ENCODE measurements at regions not wholly inside any gene's neighbourhood (a gene's known extent, or its start where the extent isn't known, plus 50 kb on each side); places are given as distances from the start of the nearest gene placed in this dataset.

DNA sequence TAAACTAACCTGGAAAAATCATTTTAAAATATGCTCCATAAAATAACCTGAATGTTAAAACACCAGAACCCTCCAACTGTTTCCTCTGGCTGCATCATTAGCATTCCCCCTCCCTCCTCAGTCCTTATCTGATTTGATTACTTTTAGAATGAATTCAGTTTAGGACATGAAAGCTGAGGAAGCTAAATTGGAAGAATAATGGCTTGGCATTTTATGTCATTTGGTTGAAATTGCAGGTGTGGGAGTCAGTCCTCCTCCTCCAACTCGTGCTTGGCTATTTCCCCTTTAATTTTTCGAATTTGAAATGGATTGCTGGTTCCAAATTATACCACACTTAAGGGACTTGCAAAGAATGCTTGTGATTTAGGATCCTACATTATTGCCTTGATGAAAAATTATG, 473.0 kb upstream of the STXBP6 start:
- Histone ChIP-seq H2BK12ac (ENCODE audit: low read length in 2 of 2) (no peak overlapping the region), H2BK15ac (ENCODE audit: low read depth, poor library complexity, severe bottlenecking) (no peak overlapping the region), H3K4me2 (ENCODE audit: low read length, poor library complexity, severe bottlenecking) (no peak overlapping the region), H2AK5ac (ENCODE audit: low read length, severe bottlenecking) (no peak overlapping the region), H3K36me3 (ENCODE audit: control insufficient read depth in 1 of 2, insufficient read depth in 2 of 2, low read depth in 1 of 2, low read length in 2 of 2) (no peaks in the 10 kb centered on the region), H3K9me3 (ENCODE audit: control insufficient read depth, low read length) (no peaks in the 10 kb centered on the region), H3K4me3 (ENCODE audit: insufficient read depth in 1 of 2, low read depth in 1 of 2, low read length in 2 of 2) (no peak overlapping the region), H3K18ac (ENCODE audit: low read depth in 1 of 2, low read length in 2 of 2) (no peak overlapping the region), H3K79me1 (replicated peaks; ENCODE audit: low read length, poor library complexity, severe bottlenecking) (no peaks in the 10 kb centered on the region), H4K91ac (ENCODE audit: low read length) (no peak overlapping the region), H3K4ac (ENCODE audit: low read depth in 1 of 2, low read length in 2 of 2) (no peak overlapping the region), H2AFZ (ENCODE audit: low read depth, low read length) (no peak overlapping the region), H3K4me1 (ENCODE audit: control insufficient read depth, insufficient read depth, low read depth, low read length) (no peaks in the 10 kb centered on the region), H3K27ac (ENCODE audit: low read length, poor library complexity, severe bottlenecking) (no peak overlapping the region), H2BK120ac (ENCODE audit: low read depth, low read length) (no peak overlapping the region), H3K14ac (ENCODE audit: low read length in 2 of 2) (no peak overlapping the region), H4K8ac (ENCODE audit: low read length) (no peak overlapping the region), H3K9ac (ENCODE audit: low read length) (no peak overlapping the region), H3K27me3 (ENCODE audit: control insufficient read depth in 1 of 2, insufficient read depth in 1 of 2, low read length in 2 of 2) (no peaks in the 10 kb centered on the region), H2BK5ac (ENCODE audit: low read depth, low read length, poor library complexity, severe bottlenecking) (no peak overlapping the region), H3K23ac (ENCODE audit: low read length in 2 of 2) (no peak overlapping the region)
- DNase-seq = no peak
- WGBS = 17% methylated on average over 1 of the region's 2 CpGs

GRCh38 chr14:25522116-25522515, 472.2 kb upstream of the STXBP6 start:
- H3K14ac ChIP-seq (ENCODE audit: low read length in 2 of 2) = no peak overlapping the region
- no peaks in the 10 kb centered on the region for H3K27me3 ChIP-seq (ENCODE audit: control insufficient read depth in 1 of 2, insufficient read depth in 1 of 2, low read length in 2 of 2)
- no peak overlapping the region for H2BK5ac ChIP-seq (ENCODE audit: low read depth, low read length, poor library complexity, severe bottlenecking)
- WGBS = 85% methylated on average over 6 of the region's 6 CpGs
- no peaks in the 10 kb centered on the region for H3K4me1 ChIP-seq (ENCODE audit: control insufficient read depth, insufficient read depth, low read depth, low read length)
- no peak overlapping the region for H2BK15ac ChIP-seq (ENCODE audit: low read depth, poor library complexity, severe bottlenecking)
- no peaks in the 10 kb centered on the region for H3K36me3 ChIP-seq (ENCODE audit: control insufficient read depth in 1 of 2, insufficient read depth in 2 of 2, low read depth in 1 of 2, low read length in 2 of 2)
- no peaks in the 10 kb centered on the region for H3K79me1 ChIP-seq (replicated peaks; ENCODE audit: low read length, poor library complexity, severe bottlenecking)
- H2BK120ac ChIP-seq (ENCODE audit: low read depth, low read length) = no peak overlapping the region
- H3K18ac ChIP-seq (ENCODE audit: low read depth in 1 of 2, low read length in 2 of 2) = no peak overlapping the region
- no peak overlapping the region for H3K27ac ChIP-seq (ENCODE audit: low read length, poor library complexity, severe bottlenecking)
- no peak overlapping the region for H3K9ac ChIP-seq (ENCODE audit: low read length)
- no peak overlapping the region for H3K23ac ChIP-seq (ENCODE audit: low read length in 2 of 2)
- H4K8ac ChIP-seq (ENCODE audit: low read length) = no peak overlapping the region
- no peak overlapping the region for H3K4ac ChIP-seq (ENCODE audit: low read depth in 1 of 2, low read length in 2 of 2)
- no peak overlapping the region for H4K91ac ChIP-seq (ENCODE audit: low read length)
- no peak overlapping the region for H3K4me3 ChIP-seq (ENCODE audit: insufficient read depth in 1 of 2, low read depth in 1 of 2, low read length in 2 of 2)
- no peaks in the 10 kb centered on the region for H3K9me3 ChIP-seq (ENCODE audit: control insufficient read depth, low read length)
- H2AK5ac ChIP-seq (ENCODE audit: low read length, severe bottlenecking) = no peak overlapping the region
- no peak overlapping the region for H3K4me2 ChIP-seq (ENCODE audit: low read length, poor library complexity, severe bottlenecking)
- no peak overlapping the region for H2AFZ ChIP-seq (ENCODE audit: low read depth, low read length)
- no peak for DNase-seq
- no peak overlapping the region for H2BK12ac ChIP-seq (ENCODE audit: low read length in 2 of 2)

DNA sequence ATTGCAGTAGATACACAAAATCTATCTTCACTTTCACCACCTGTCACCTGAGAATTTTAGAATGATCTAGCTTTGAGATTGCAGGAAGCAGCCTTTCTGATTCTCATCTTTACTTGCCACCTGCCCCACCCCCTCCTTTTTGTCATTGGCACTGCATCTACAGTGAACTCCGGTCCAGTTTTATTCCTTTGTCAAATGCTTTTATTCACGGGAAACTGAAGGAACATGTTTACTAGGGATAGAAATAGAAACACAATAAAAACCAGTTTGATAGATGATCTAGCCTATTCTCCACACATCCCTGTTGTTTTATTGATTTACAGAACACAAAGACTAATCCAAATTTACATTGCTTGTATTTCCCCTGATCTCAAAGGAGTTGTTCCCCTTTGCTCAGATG, 471.7 kb upstream of the STXBP6 start:
- Histone ChIP-seq H4K8ac (ENCODE audit: low read length) (no peak overlapping the region), H3K4me1 (ENCODE audit: control insufficient read depth, insufficient read depth, low read depth, low read length) (no peaks in the 10 kb centered on the region), H2BK15ac (ENCODE audit: low read depth, poor library complexity, severe bottlenecking) (no peak overlapping the region), H3K18ac (ENCODE audit: low read depth in 1 of 2, low read length in 2 of 2) (no peak overlapping the region), H3K27me3 (ENCODE audit: control insufficient read depth in 1 of 2, insufficient read depth in 1 of 2, low read length in 2 of 2) (no peaks in the 10 kb centered on the region), H3K9ac (ENCODE audit: low read length) (no peak overlapping the region), H3K14ac (ENCODE audit: low read length in 2 of 2) (no peak overlapping the region), H3K36me3 (ENCODE audit: control insufficient read depth in 1 of 2, insufficient read depth in 2 of 2, low read depth in 1 of 2, low read length in 2 of 2) (no peaks in the 10 kb centered on the region), H3K4me3 (ENCODE audit: insufficient read depth in 1 of 2, low read depth in 1 of 2, low read length in 2 of 2) (no peak overlapping the region), H2AFZ (ENCODE audit: low read depth, low read length) (no peak overlapping the region), H3K23ac (ENCODE audit: low read length in 2 of 2) (no peak overlapping the region), H3K4ac (ENCODE audit: low read depth in 1 of 2, low read length in 2 of 2) (no peak overlapping the region), H3K9me3 (ENCODE audit: control insufficient read depth, low read length) (no peaks in the 10 kb centered on the region), H3K79me1 (replicated peaks; ENCODE audit: low read length, poor library complexity, severe bottlenecking) (no peaks in the 10 kb centered on the region), H2BK12ac (ENCODE audit: low read length in 2 of 2) (no peak overlapping the region), H2BK120ac (ENCODE audit: low read depth, low read length) (no peak overlapping the region), H4K91ac (ENCODE audit: low read length) (no peak overlapping the region), H2AK5ac (ENCODE audit: low read length, severe bottlenecking) (no peak overlapping the region), H3K27ac (ENCODE audit: low read length, poor library complexity, severe bottlenecking) (no peak overlapping the region), H2BK5ac (ENCODE audit: low read depth, low read length, poor library complexity, severe bottlenecking) (no peak overlapping the region), H3K4me2 (ENCODE audit: low read length, poor library complexity, severe bottlenecking) (no peak overlapping the region)
- no peak for DNase-seq
- WGBS = 100% methylated on average over 1 of the region's 2 CpGs

DNA sequence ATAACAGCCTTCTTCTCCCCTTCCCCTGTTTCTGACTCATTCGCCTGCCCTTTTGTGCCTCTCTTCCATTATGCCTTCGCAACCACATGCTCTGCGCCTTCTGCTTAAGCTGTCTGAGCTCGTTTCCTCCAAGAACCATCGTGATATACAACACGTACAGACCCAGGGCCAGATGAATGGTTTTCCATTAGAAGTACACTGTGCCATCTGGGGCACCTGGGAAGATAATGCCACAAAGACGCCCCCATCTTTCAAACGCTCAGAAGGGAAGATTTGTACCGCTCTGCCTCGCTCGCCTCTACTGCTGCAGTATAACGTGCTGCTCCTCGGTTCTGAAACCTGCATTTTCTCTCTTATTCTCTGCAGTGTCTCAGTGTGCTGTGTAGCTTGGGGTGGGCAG, 470.9 kb upstream of the STXBP6 start:
- no peak for DNase-seq
- H2BK5ac ChIP-seq (ENCODE audit: low read depth, low read length, poor library complexity, severe bottlenecking) = no peak overlapping the region
- H3K9me3 ChIP-seq (ENCODE audit: control insufficient read depth, low read length) = no peaks in the 10 kb centered on the region
- no peak overlapping the region for H3K4me2 ChIP-seq (ENCODE audit: low read length, poor library complexity, severe bottlenecking)
- H4K8ac ChIP-seq (ENCODE audit: low read length) = no peak overlapping the region
- H3K4me3 ChIP-seq (ENCODE audit: insufficient read depth in 1 of 2, low read depth in 1 of 2, low read length in 2 of 2) = no peak overlapping the region
- H3K14ac ChIP-seq (ENCODE audit: low read length in 2 of 2) = no peak overlapping the region
- H3K4ac ChIP-seq (ENCODE audit: low read depth in 1 of 2, low read length in 2 of 2) = no peak overlapping the region
- no peak overlapping the region for H3K18ac ChIP-seq (ENCODE audit: low read depth in 1 of 2, low read length in 2 of 2)
- H2AK5ac ChIP-seq (ENCODE audit: low read length, severe bottlenecking) = no peak overlapping the region
- 79% methylated on average over 8 of the region's 13 CpGs for WGBS
- H2BK120ac ChIP-seq (ENCODE audit: low read depth, low read length) = no peak overlapping the region
- no peak overlapping the region for H3K9ac ChIP-seq (ENCODE audit: low read length)
- no peak overlapping the region for H2BK15ac ChIP-seq (ENCODE audit: low read depth, poor library complexity, severe bottlenecking)
- H3K4me1 ChIP-seq (ENCODE audit: control insufficient read depth, insufficient read depth, low read depth, low read length) = no peaks in the 10 kb centered on the region
- H3K36me3 ChIP-seq (ENCODE audit: control insufficient read depth in 1 of 2, insufficient read depth in 2 of 2, low read depth in 1 of 2, low read length in 2 of 2) = no peaks in the 10 kb centered on the region
- no peaks in the 10 kb centered on the region for H3K27me3 ChIP-seq (ENCODE audit: control insufficient read depth in 1 of 2, insufficient read depth in 1 of 2, low read length in 2 of 2)
- H3K79me1 ChIP-seq (replicated peaks; ENCODE audit: low read length, poor library complexity, severe bottlenecking) = no peaks in the 10 kb centered on the region
- no peak overlapping the region for H3K27ac ChIP-seq (ENCODE audit: low read length, poor library complexity, severe bottlenecking)
- H2BK12ac ChIP-seq (ENCODE audit: low read length in 2 of 2) = no peak overlapping the region
- no peak overlapping the region for H2AFZ ChIP-seq (ENCODE audit: low read depth, low read length)
- H3K23ac ChIP-seq (ENCODE audit: low read length in 2 of 2) = no peak overlapping the region
- no peak overlapping the region for H4K91ac ChIP-seq (ENCODE audit: low read length)

All from mesenchymal stem cell (in vitro differentiated cells and primary cell).